ENCODE measurements at regions not wholly inside any gene's neighbourhood (a gene's known extent, or its start where the extent isn't known, plus 50 kb on each side); places are given as distances from the start of the nearest gene placed in this dataset.

GRCh38 chr19:28409859-28410258, 803.1 kb downstream of the UQCRFS1 start:
- TF ChIP-seq, protein P1, sequence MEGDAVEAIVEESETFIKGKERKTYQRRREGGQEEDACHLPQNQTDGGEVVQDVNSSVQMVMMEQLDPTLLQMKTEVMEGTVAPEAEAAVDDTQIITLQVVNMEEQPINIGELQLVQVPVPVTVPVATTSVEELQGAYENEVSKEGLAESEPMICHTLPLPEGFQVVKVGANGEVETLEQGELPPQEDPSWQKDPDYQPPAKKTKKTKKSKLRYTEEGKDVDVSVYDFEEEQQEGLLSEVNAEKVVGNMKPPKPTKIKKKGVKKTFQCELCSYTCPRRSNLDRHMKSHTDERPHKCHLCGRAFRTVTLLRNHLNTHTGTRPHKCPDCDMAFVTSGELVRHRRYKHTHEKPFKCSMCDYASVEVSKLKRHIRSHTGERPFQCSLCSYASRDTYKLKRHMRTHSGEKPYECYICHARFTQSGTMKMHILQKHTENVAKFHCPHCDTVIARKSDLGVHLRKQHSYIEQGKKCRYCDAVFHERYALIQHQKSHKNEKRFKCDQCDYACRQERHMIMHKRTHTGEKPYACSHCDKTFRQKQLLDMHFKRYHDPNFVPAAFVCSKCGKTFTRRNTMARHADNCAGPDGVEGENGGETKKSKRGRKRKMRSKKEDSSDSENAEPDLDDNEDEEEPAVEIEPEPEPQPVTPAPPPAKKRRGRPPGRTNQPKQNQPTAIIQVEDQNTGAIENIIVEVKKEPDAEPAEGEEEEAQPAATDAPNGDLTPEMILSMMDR (IDR thresholded peaks at IDR 0.05), result no peak
- no peak for TF ChIP-seq POLR2AphosphoS5 (IDR thresholded peaks at IDR 0.05)
